CD4-positive, CD25-positive, alpha-beta regulatory T cell (primary cell): ENCODE measurements at regions not wholly inside any gene's neighbourhood (a gene's known extent, or its start where the extent isn't known, plus 50 kb on each side); places are given as distances from the start of the nearest gene placed in this dataset.

Experiments
- ATAC-seq, 2 donors: fragments of 150-1000 bp; cut with Tn5 transposase; one replicate each; pipeline ENCODE4 v1.10.0; 2021; ENCODE audit warnings: low read depth in 2 of 2, moderate number of reproducible peaks in 2 of 2, moderate library complexity in 1 of 2
- DNase-seq, 3 donors: peaks; one replicate each; pipeline versions ENCODE4 v3.0.0 to v3.0.0-alpha.2; 2012 to 2022; ENCODE audit warnings: mixed read lengths in 1 of 3
- H3K27ac ChIP-seq: one replicate; pipeline ENCODE4 v1.7.0; 2013; ENCODE audit warnings: mild to moderate bottlenecking, low read length; ENCODE audit not compliant: insufficient read depth, poor library complexity, severe bottlenecking
- H3K27me3 ChIP-seq: one replicate; pipeline ENCODE4 v1.7.0; 2013; ENCODE audit warnings: low read length; ENCODE audit not compliant: control insufficient read depth, insufficient read depth
- H3K36me3 ChIP-seq: one replicate; pipeline ENCODE4 v1.7.0; 2013; ENCODE audit warnings: mild to moderate bottlenecking, low read length, moderate library complexity; ENCODE audit not compliant: control insufficient read depth, insufficient read depth
- H3K4me1 ChIP-seq: 2 replicates; pipeline ENCODE4 v1.7.0; 2013; ENCODE audit warnings: mild to moderate bottlenecking, low read length; ENCODE audit not compliant: insufficient read depth, control insufficient read depth, poor library complexity, severe bottlenecking
- H3K4me3 ChIP-seq: one replicate; pipeline ENCODE4 v1.7.0; 2013; ENCODE audit warnings: low read depth, mild to moderate bottlenecking, low read length, moderate library complexity
- H3K9me3 ChIP-seq, 2 experiments: 1 replicate in 1 of 2; 2 replicates in 1 of 2; pipeline ENCODE4 v1.7.0; 2013; ENCODE audit warnings: low read length in 2 of 2, mild to moderate bottlenecking in 1 of 2, moderate library complexity in 1 of 2; ENCODE audit not compliant: control insufficient read depth in 2 of 2
- H3K27ac Mint-ChIP-seq, 3 donors: one replicate each; pipeline ENCODE4 v1.8.0; 2020 to 2022; ENCODE audit warnings: mild to moderate bottlenecking in 3 of 3, mixed read lengths in 3 of 3, moderate library complexity in 2 of 3
- H3K27me3 Mint-ChIP-seq: one replicate; pipeline ENCODE4 v1.8.0; 2022; ENCODE audit warnings: mild to moderate bottlenecking, mixed read lengths
- H3K36me3 Mint-ChIP-seq: one replicate; pipeline ENCODE4 v1.8.0; 2020; ENCODE audit warnings: mixed read lengths
- H3K4me1 Mint-ChIP-seq, 4 donors: one replicate each; pipeline ENCODE4 v1.8.0; 2020 to 2022; ENCODE audit warnings: mixed read lengths in 4 of 4, mild to moderate bottlenecking in 1 of 4
- H3K4me3 Mint-ChIP-seq, 4 donors: one replicate each; pipeline ENCODE4 v1.8.0; 2020 to 2022; ENCODE audit warnings: mild to moderate bottlenecking in 4 of 4, mixed read lengths in 4 of 4, moderate library complexity in 3 of 4
- H3K9me3 Mint-ChIP-seq, 7 donors: one replicate each; pipeline ENCODE4 v1.8.0; 2020 to 2022; ENCODE audit warnings: mixed read lengths in 7 of 7, mild to moderate bottlenecking in 3 of 7, moderate library complexity in 2 of 7

DNA sequence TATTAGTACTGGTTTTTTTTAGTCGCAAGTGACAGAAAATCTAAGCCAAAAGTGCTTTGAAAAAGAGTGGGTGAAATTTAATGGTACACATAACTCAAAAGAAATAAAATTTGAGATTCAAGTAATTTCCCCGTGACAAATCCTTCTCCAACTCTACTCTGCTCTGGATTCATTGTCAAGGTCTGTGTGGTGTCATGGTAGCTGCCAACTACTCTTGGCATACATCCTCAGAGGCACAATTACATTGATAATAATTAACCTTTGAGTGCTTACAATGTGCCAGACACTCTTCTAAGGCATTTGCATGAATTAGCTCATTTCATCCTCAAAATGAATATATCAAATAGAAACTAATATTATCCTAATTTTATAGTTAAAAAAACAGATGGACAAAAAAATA lies 1153.9 kb upstream of the NCAM2 start:
- Histone ChIP-seq H3K27me3 (no peaks in the 10 kb centered on the region), H3K9me3 (peaks cover 4 to 5% of the 10 kb centered on the region in 2 experiments), H3K36me3 (no peaks in the 10 kb centered on the region), H3K4me1 (no peaks in the 10 kb centered on the region), H3K27ac (no peak overlapping the region), H3K4me3 (no peak overlapping the region)
- Mint-ChIP-seq H3K4me3 (no peak overlapping the region), H3K4me1 (no peaks in the 10 kb centered on the region), H3K36me3 (no peaks in the 10 kb centered on the region), H3K27me3 (no peaks in the 10 kb centered on the region), H3K27ac (no peak overlapping the region), H3K9me3 (peaks cover 0 to 7% (median 2%) of the 10 kb centered on the region in 7 donors)
- DNase-seq (no peak), ATAC-seq (no peak)

- Mint-ChIP-seq H3K9me3 (peaks cover 0 to 15% (median 9%) of the 10 kb centered on the region in 7 donors), H3K4me1 (no peaks in the 10 kb centered on the region), H3K27me3 (no peaks in the 10 kb centered on the region), H3K36me3 (no peaks in the 10 kb centered on the region), H3K27ac (no peak overlapping the region), H3K4me3 (no peak overlapping the region)
- H3K4me3 ChIP-seq: no peak overlapping the region
- H3K4me1 ChIP-seq: no peaks in the 10 kb centered on the region
- peaks cover 3 to 15% of the 10 kb centered on the region in 2 experiments for H3K9me3 ChIP-seq
- no peak overlapping the region for H3K27ac ChIP-seq
- no peak for DNase-seq
- H3K27me3 ChIP-seq: no peaks in the 10 kb centered on the region
- H3K36me3 ChIP-seq: no peaks in the 10 kb centered on the region
- ATAC-seq: no peak
Observed at GRCh38 chr21:19850157-19850556, 1148.1 kb upstream of the NCAM2 start.

GRCh38 chr21:19853061-19853460 lies 1145.1 kb upstream of the NCAM2 start:
- H3K36me3 ChIP-seq: no peaks in the 10 kb centered on the region
- Mint-ChIP-seq H3K27ac (no peak overlapping the region), H3K9me3 (peaks cover 0 to 17% (median 12%) of the 10 kb centered on the region in 7 donors), H3K4me3 (no peak overlapping the region), H3K4me1 (no peaks in the 10 kb centered on the region), H3K36me3 (no peaks in the 10 kb centered on the region), H3K27me3 (no peaks in the 10 kb centered on the region)
- DNase-seq: no peak
- H3K27me3 ChIP-seq: no peaks in the 10 kb centered on the region
- H3K27ac ChIP-seq: no peak overlapping the region
- ATAC-seq: no peak
- H3K9me3 ChIP-seq: peaks cover 0 to 17% of the 10 kb centered on the region in 2 experiments
- no peaks in the 10 kb centered on the region for H3K4me1 ChIP-seq
- no peak overlapping the region for H3K4me3 ChIP-seq

GRCh38 chr21:19853709-19854575 lies 1144.3 kb upstream of the NCAM2 start:
- no peaks in the 10 kb centered on the region for H3K27me3 Mint-ChIP-seq

DNA sequence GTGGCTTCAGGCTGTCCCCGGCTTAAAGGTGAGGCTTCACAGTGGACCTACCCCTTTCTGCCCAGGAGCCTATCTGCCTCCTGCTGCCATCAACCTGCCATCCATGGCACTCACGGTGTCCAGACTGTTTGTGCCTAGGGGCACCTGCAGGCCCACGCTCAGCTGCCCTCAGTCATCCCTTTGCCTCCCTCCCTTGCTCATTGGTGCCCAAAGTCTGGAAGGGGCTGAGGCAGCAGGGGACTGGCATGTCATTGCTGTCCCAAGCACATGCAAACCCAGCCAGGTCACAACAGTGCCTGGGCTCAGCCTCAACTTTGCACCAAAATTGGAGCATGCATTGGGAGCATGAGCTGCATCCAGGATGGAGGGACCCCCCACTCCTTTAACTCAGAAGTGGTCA lies 1142.7 kb upstream of the NCAM2 start:
- Histone ChIP-seq H3K4me3 (no peak overlapping the region), H3K4me1 (no peaks in the 10 kb centered on the region), H3K27me3 (no peaks in the 10 kb centered on the region), H3K9me3 (peaks cover 3 to 17% of the 10 kb centered on the region in 2 experiments), H3K36me3 (no peaks in the 10 kb centered on the region), H3K27ac (no peak overlapping the region)
- Mint-ChIP-seq H3K27me3 (no peaks in the 10 kb centered on the region), H3K36me3 (no peaks in the 10 kb centered on the region), H3K27ac (no peak overlapping the region), H3K4me3 (no peak overlapping the region), H3K9me3 (peaks cover 0 to 16% (median 8%) of the 10 kb centered on the region in 7 donors), H3K4me1 (no peaks in the 10 kb centered on the region)
- DNase-seq: no peak
- no peak for ATAC-seq

More at GRCh38 chr21:19853709-19854575, 1144.3 kb upstream of the NCAM2 start:
- no peak for DNase-seq
- no peak overlapping the region for H3K27ac ChIP-seq
- no peaks in the 10 kb centered on the region for H3K36me3 ChIP-seq
- Mint-ChIP-seq H3K9me3 (peaks cover 0 to 17% (median 8%) of the 10 kb centered on the region in 7 donors), H3K4me1 (no peaks in the 10 kb centered on the region), H3K4me3 (no peak overlapping the region), H3K27ac (no peak overlapping the region), H3K36me3 (no peaks in the 10 kb centered on the region)
- no peaks in the 10 kb centered on the region for H3K27me3 ChIP-seq
- no peaks in the 10 kb centered on the region for H3K4me1 ChIP-seq
- ATAC-seq: no peak
- peaks cover 3 to 17% of the 10 kb centered on the region in 2 experiments for H3K9me3 ChIP-seq
- H3K4me3 ChIP-seq: no peak overlapping the region

DNA sequence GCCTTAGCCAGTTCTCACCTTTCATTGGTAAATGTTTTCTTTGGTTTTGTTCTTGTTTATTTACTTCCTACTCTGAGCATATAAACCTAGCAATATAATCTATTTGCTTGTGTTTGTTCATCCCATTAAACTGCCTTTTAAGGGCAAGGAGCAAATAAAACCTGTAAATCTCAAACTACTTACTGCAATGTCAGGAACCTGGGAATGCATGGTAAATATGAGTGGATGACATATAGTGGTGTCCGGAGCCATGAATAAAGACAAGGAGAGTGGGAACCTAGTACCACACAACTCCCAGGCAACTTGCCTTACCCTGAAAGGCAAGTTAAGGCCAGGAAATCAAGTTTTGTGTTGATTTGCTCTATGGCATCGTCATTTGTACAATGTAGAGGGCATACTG lies 1133.7 kb upstream of the NCAM2 start:
- DNase-seq (no peak), ATAC-seq (no peak)
- H3K4me1 Mint-ChIP-seq: no peaks in the 10 kb centered on the region
- H3K27me3 Mint-ChIP-seq: no peaks in the 10 kb centered on the region
- H3K27me3 ChIP-seq: no peaks in the 10 kb centered on the region
- no peaks in the 10 kb centered on the region for H3K36me3 Mint-ChIP-seq
- H3K27ac Mint-ChIP-seq: no peak overlapping the region
- H3K9me3 ChIP-seq: no peaks in the 10 kb centered on the region
- peaks cover 0 to 15% (median 4%) of the 10 kb centered on the region in 7 donors for H3K9me3 Mint-ChIP-seq
- no peak overlapping the region for H3K4me3 ChIP-seq
- no peak overlapping the region for H3K4me3 Mint-ChIP-seq
- no peaks in the 10 kb centered on the region for H3K4me1 ChIP-seq
- H3K27ac ChIP-seq: no peak overlapping the region
- H3K36me3 ChIP-seq: no peaks in the 10 kb centered on the region

DNA sequence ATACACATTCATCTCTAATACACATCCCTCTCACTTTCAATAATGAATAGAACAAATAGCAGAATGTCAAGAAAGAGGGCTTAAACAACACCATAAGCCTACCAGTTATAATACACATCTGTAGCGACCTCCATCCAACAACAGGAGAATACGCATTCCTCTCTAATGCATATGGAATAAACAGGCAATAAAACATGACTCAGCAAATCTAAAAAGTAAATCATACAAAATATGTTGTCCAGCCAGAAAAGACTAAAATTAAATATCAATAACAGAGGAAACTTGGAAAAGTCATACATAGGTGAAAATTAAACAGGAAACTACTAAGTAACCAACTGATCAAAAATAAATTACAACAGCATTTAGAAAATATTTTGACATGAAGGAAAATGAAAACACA lies 1127.5 kb upstream of the NCAM2 start:
- Mint-ChIP-seq H3K4me3 (no peak overlapping the region), H3K4me1 (no peaks in the 10 kb centered on the region), H3K36me3 (no peaks in the 10 kb centered on the region), H3K27ac (no peak overlapping the region), H3K27me3 (no peaks in the 10 kb centered on the region), H3K9me3 (peaks cover 0 to 15% (median 5%) of the 10 kb centered on the region in 7 donors)
- no peaks in the 10 kb centered on the region for H3K36me3 ChIP-seq
- DNase-seq (no peak), ATAC-seq (no peak)
- no peak overlapping the region for H3K27ac ChIP-seq
- H3K4me3 ChIP-seq: no peak overlapping the region
- no peaks in the 10 kb centered on the region for H3K4me1 ChIP-seq
- H3K27me3 ChIP-seq: no peaks in the 10 kb centered on the region
- H3K9me3 ChIP-seq: peaks cover 0 to 5% of the 10 kb centered on the region in 2 experiments

DNA sequence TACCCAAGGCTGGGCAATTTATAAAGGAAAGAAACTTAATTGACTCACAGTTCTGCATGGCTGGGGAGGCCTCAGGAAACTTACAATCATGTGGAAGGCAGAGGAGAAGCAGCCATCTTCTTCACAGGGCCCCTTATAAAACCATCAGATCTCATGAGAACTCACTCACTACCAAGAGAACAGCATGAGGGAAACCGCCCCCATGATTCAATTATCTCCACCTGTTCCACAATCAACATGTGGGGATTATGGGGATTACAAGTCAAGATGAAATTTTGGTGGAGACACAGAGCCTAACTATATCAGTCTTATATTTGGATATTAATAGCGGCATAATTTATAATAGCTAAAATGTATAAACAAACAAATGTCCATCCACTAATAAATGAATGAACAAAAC lies 1123.7 kb upstream of the NCAM2 start:
- H3K27ac Mint-ChIP-seq: no peak overlapping the region
- no peaks in the 10 kb centered on the region for H3K4me1 Mint-ChIP-seq
- Histone ChIP-seq H3K27ac (no peak overlapping the region), H3K9me3 (peaks cover 0 to 9% of the 10 kb centered on the region in 2 experiments), H3K4me3 (no peak overlapping the region), H3K4me1 (no peaks in the 10 kb centered on the region), H3K27me3 (no peaks in the 10 kb centered on the region), H3K36me3 (no peaks in the 10 kb centered on the region)
- H3K9me3 Mint-ChIP-seq: peaks cover 0 to 29% (median 5%) of the 10 kb centered on the region in 7 donors
- no peak for DNase-seq
- no peak overlapping the region for H3K4me3 Mint-ChIP-seq
- no peaks in the 10 kb centered on the region for H3K36me3 Mint-ChIP-seq
- ATAC-seq: no peak
- no peaks in the 10 kb centered on the region for H3K27me3 Mint-ChIP-seq
